Neural progenitor cell (in vitro differentiated cells): ENCODE measurements at regions not wholly inside any gene's neighbourhood (a gene's known extent, or its start where the extent isn't known, plus 50 kb on each side); places are given as distances from the start of the nearest gene placed in this dataset.
"Not testable (repeated sequence)": the region's sequence is repeated elsewhere in the genome, so short reads cannot be mapped to it uniquely, and the experiment has no call there.

Experiments used
- DNase-seq: peaks from one replicate; pipeline ENCODE4 v3.0.0-alpha.2; 2016; ENCODE audit warnings: low spot score
- H2AFZ ChIP-seq: fragments of 200-600 bp; sonication (generic); replicated peaks from 2 replicates; pipeline ENCODE4 v1.6.1; 2016; ENCODE audit warnings: antibody characterized with exemption
- H3F3A ChIP-seq: fragments of 200-600 bp; sonication (generic); 2 replicates; pipeline ENCODE4 v1.6.1; 2016; ENCODE audit warnings: antibody characterized with exemption, low read depth
- H3K27ac ChIP-seq: fragments of 200-600 bp; sonication (generic); 2 replicates; pipeline ENCODE4 v1.5.1; 2016; ENCODE audit warnings: mild to moderate bottlenecking
- H3K27me3 ChIP-seq: fragments of 200-600 bp; sonication (generic); 2 replicates; pipeline ENCODE4 v1.6.1; 2016; ENCODE audit warnings: mild to moderate bottlenecking, moderate library complexity
- H3K36me3 ChIP-seq: fragments of 200-600 bp; sonication (generic); 2 replicates; pipeline ENCODE4 v1.5.1; 2016
- H3K4me1 ChIP-seq: fragments of 200-600 bp; sonication (generic); 2 replicates; pipeline ENCODE4 v1.6.1; 2016; ENCODE audit warnings: mixed run types
- H3K4me2 ChIP-seq: fragments of 200-600 bp; sonication (generic); 2 replicates; pipeline ENCODE4 v1.6.1; 2016
- H3K4me3 ChIP-seq: fragments of 200-600 bp; sonication (generic); 2 replicates; pipeline ENCODE4 v1.5.1; 2016
- H3K79me2 ChIP-seq: fragments of 200-600 bp; sonication (generic); 2 replicates; pipeline ENCODE4 v1.6.1; 2016; ENCODE audit warnings: low read depth
- H3K9ac ChIP-seq: fragments of 200-600 bp; sonication (generic); 2 replicates; pipeline ENCODE4 v1.6.1; 2016
- H3K9me3 ChIP-seq: fragments of 200-600 bp; sonication (generic); 2 replicates; pipeline ENCODE4 v1.5.1; 2016; ENCODE audit warnings: low read depth
- H4K20me1 ChIP-seq: fragments of 200-600 bp; sonication (generic); 2 replicates; pipeline ENCODE4 v1.6.1; 2016; ENCODE audit warnings: low read depth
- H3K27ac Mint-ChIP-seq: 3 replicates; pipeline ENCODE4 v1.8.0; 2021; ENCODE audit warnings: mixed read lengths
- H3K27me3 Mint-ChIP-seq: 2 replicates; pipeline ENCODE4 v1.8.0; 2022; ENCODE audit warnings: low read depth, mild to moderate bottlenecking, inconsistent platforms, moderate library complexity, mixed read lengths; ENCODE audit not compliant: insufficient read depth
- H3K36me3 Mint-ChIP-seq: 3 replicates; pipeline ENCODE4 v1.8.0; 2021; ENCODE audit warnings: mixed read lengths
- H3K4me1 Mint-ChIP-seq: 3 replicates; pipeline ENCODE4 v1.8.0; 2021; ENCODE audit warnings: mixed read lengths
- H3K4me3 Mint-ChIP-seq: 3 replicates; pipeline ENCODE4 v1.8.0; 2021; ENCODE audit warnings: mild to moderate bottlenecking, moderate library complexity, mixed read lengths
- H3K9me3 Mint-ChIP-seq: 3 replicates; pipeline ENCODE4 v1.8.0; 2020; ENCODE audit warnings: mixed read lengths
- CTCF ChIP-seq: fragments of 200-600 bp; sonication (generic); IDR thresholded peaks from 2 replicates; pipeline ENCODE4 v1.5.1; 2017; ENCODE audit warnings: antibody characterized with exemption, mild to moderate bottlenecking
- EZH2 ChIP-seq: fragments of 200-600 bp; sonication (generic); IDR thresholded peaks from 2 replicates; pipeline ENCODE4 v1.6.1; 2017; ENCODE audit warnings: antibody characterized with exemption, mild to moderate bottlenecking, moderate library complexity
- EZH2phosphoT487 ChIP-seq: fragments of 200-600 bp; sonication (generic); IDR thresholded peaks from 2 replicates; pipeline ENCODE4 v1.6.1; 2017; ENCODE audit warnings: antibody characterized with exemption

GRCh38 chr1:209171151-209171550, 412.4 kb upstream of the CAMK1G start:
- H3K27me3 ChIP-seq, result no peaks in the 10 kb centered on the region
- peaks cover 2% of the 10 kb centered on the region for H3K27me3 Mint-ChIP-seq
- no peaks in the 10 kb centered on the region for H3F3A ChIP-seq
- no peak overlapping the region for H3K9ac ChIP-seq
- TF ChIP-seq CTCF (no peak), EZH2 (no peak), EZH2phosphoT487 (no peak)
- no peak overlapping the region for H3K27ac Mint-ChIP-seq
- H3K36me3 ChIP-seq, result no peaks in the 10 kb centered on the region
- H3K79me2 ChIP-seq, result no peaks in the 10 kb centered on the region
- H3K4me1 Mint-ChIP-seq, result no peaks in the 10 kb centered on the region
- peaks cover 13% of the 10 kb centered on the region for H3K9me3 Mint-ChIP-seq
- H3K4me1 ChIP-seq, result no peaks in the 10 kb centered on the region
- H3K4me3 Mint-ChIP-seq, result no peak overlapping the region
- no peak overlapping the region for H2AFZ ChIP-seq
- H3K4me3 ChIP-seq, result no peak overlapping the region
- no peaks in the 10 kb centered on the region for H4K20me1 ChIP-seq
- H3K9me3 ChIP-seq, result no peaks in the 10 kb centered on the region
- no peak overlapping the region for H3K27ac ChIP-seq
- H3K36me3 Mint-ChIP-seq, result no peaks in the 10 kb centered on the region
- no peak for DNase-seq
- H3K4me2 ChIP-seq, result no peak overlapping the region

- no peaks in the 10 kb centered on the region for H3K36me3 Mint-ChIP-seq
- H3K4me2 ChIP-seq, result no peak overlapping the region
- no peaks in the 10 kb centered on the region for H3F3A ChIP-seq
Observed at GRCh38 chr1:209172286-209172685, 411.2 kb upstream of the CAMK1G start.

DNA sequence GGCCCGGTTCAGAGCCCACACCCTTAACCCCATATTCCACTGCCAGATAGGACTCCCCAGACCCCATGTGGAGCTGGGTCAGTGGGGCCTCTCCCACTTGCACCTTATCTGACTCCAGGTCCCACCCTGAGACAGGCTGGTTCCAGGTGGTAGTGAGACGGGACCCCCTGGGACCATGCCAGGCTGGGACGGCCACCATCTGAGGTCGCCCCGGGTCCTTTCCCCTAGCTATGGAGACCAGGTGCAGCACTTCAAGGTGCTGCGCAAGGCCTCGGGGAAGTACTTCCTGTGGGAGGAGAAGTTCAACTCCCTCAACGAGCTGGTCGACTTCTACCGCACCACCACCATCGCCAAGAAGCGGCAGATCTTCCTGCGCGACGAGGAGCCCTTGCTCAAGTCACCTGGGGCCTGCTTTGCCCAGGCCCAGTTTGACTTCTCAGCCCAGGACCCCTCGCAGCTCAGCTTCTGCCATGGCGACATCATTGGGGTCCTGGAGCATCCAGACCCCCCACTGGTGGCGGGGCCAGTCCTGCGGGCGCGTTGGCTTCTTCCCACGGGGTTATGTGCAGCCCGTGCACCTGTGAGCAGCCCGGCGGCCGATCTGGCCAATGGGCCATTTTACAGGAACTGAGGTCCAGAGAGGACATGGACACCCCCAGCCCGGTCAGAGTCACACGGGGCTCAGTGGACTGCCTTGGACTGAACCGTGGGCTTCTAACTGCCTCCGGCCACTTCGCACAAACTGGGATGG, 410.5 kb upstream of the CAMK1G start:
- H2AFZ ChIP-seq, H3K27me3 Mint-ChIP-seq, H3F3A ChIP-seq, H3K4me3 ChIP-seq, H3K79me2 ChIP-seq, H3K9ac ChIP-seq, H4K20me1 ChIP-seq, H3K27ac ChIP-seq, H3K36me3 Mint-ChIP-seq, H3K27me3 ChIP-seq, H3K4me1 ChIP-seq, H3K36me3 ChIP-seq, H3K9me3 ChIP-seq, DNase-seq, H3K4me1 Mint-ChIP-seq, H3K4me2 ChIP-seq, H3K4me3 Mint-ChIP-seq, H3K27ac Mint-ChIP-seq: not testable (repeated sequence)
- H3K9me3 Mint-ChIP-seq, result peaks cover 19% of the 10 kb centered on the region

More at GRCh38 chr1:209172286-209172685, 411.2 kb upstream of the CAMK1G start:
- Mint-ChIP-seq H3K27me3 (peaks cover 2% of the 10 kb centered on the region), H3K4me3 (no peak overlapping the region), H3K27ac (no peak overlapping the region), H3K9me3 (peaks cover 13% of the 10 kb centered on the region), H3K4me1 (no peaks in the 10 kb centered on the region)
- Histone ChIP-seq H4K20me1 (no peaks in the 10 kb centered on the region), H3K4me3 (no peak overlapping the region), H3K79me2 (no peaks in the 10 kb centered on the region), H3K9ac (no peak overlapping the region), H3K36me3 (no peaks in the 10 kb centered on the region), H3K4me1 (no peaks in the 10 kb centered on the region), H3K27me3 (no peaks in the 10 kb centered on the region), H3K27ac (no peak overlapping the region), H2AFZ (no peak overlapping the region), H3K9me3 (no peaks in the 10 kb centered on the region)
- no peak for TF ChIP-seq EZH2phosphoT487
- TF ChIP-seq EZH2, result no peak
- TF ChIP-seq CTCF, result no peak
- no peak for DNase-seq

DNA sequence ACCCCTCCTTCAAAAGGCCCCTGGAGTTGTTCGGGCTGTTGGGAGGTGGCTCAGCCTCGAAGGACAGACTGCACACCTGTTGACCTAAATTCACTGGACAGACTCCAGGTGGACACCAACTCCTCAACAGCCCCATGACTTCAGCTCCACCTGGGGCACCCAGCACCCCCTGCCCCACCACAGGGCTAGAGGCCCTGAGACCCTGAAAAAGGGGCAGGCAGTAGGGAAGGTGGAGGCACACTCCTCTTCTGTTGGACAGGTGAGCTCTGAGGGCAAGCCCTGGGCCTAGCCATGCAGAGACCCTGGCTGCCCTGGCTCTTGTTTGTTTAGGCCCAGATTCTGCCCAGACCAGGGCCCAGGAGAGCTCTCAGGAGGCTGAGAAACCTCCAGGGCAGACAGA, 409.7 kb upstream of the CAMK1G start:
- H3K27me3 ChIP-seq, H3K4me3 Mint-ChIP-seq, DNase-seq, H3K9ac ChIP-seq, H3K27ac Mint-ChIP-seq, H3K4me1 Mint-ChIP-seq, H3K4me1 ChIP-seq, H3K27ac ChIP-seq, H3K27me3 Mint-ChIP-seq, H3K36me3 ChIP-seq, H3F3A ChIP-seq, H3K4me2 ChIP-seq, H2AFZ ChIP-seq, H3K4me3 ChIP-seq, H3K36me3 Mint-ChIP-seq, H3K9me3 ChIP-seq, H3K79me2 ChIP-seq, H4K20me1 ChIP-seq: not testable (repeated sequence)
- H3K9me3 Mint-ChIP-seq, result peaks cover 22% of the 10 kb centered on the region
